GM23248 (cell line): ENCODE measurements at regions not wholly inside any gene's neighbourhood (a gene's known extent, or its start where the extent isn't known, plus 50 kb on each side); places are given as distances from the start of the nearest gene placed in this dataset.

Experiments used
- DNase-seq: peaks from one replicate; pipeline ENCODE4 v3.0.0-alpha.2; 2015
- H2AFZ ChIP-seq: fragments of 200-600 bp; sonication (generic); 2 replicates; pipeline ENCODE4 v1.6.1; 2016; ENCODE audit warnings: antibody characterized with exemption
- H3F3A ChIP-seq: fragments of 200-600 bp; sonication (generic); 2 replicates; pipeline ENCODE4 v1.6.1; 2016; ENCODE audit warnings: mild to moderate bottlenecking, antibody characterized with exemption, mixed run types; ENCODE audit not compliant: insufficient read depth
- H3K27ac ChIP-seq: fragments of 200-600 bp; sonication (generic); 2 replicates; pipeline ENCODE4 v1.5.1; 2016; ENCODE audit warnings: mild to moderate bottlenecking
- H3K27me3 ChIP-seq: fragments of 200-600 bp; sonication (generic); replicated peaks from 2 replicates; pipeline ENCODE4 v1.6.1; 2016; ENCODE audit warnings: mild to moderate bottlenecking; ENCODE audit not compliant: insufficient read depth
- H3K36me3 ChIP-seq: fragments of 200-600 bp; sonication (generic); 2 replicates; pipeline ENCODE4 v1.6.1; 2016; ENCODE audit warnings: low read depth, mild to moderate bottlenecking
- H3K4me1 ChIP-seq: fragments of 200-600 bp; sonication (generic); 2 replicates; pipeline ENCODE4 v1.6.1; 2016; ENCODE audit warnings: mild to moderate bottlenecking; ENCODE audit not compliant: insufficient read depth
- H3K4me2 ChIP-seq: fragments of 200-600 bp; sonication (generic); one replicate; pipeline ENCODE4 v1.6.1; 2016; ENCODE audit warnings: mild to moderate bottlenecking; ENCODE audit not compliant: unreplicated experiment
- H3K4me3 ChIP-seq: fragments of 200-600 bp; sonication (generic); 2 replicates; pipeline ENCODE4 v1.5.1; 2016; ENCODE audit warnings: mild to moderate bottlenecking
- H3K79me2 ChIP-seq: fragments of 200-600 bp; sonication (generic); 2 replicates; pipeline ENCODE4 v1.6.1; 2016; ENCODE audit warnings: mild to moderate bottlenecking; ENCODE audit not compliant: insufficient read depth
- H3K9ac ChIP-seq: fragments of 200-600 bp; sonication (generic); 2 replicates; pipeline ENCODE4 v1.6.1; 2016; ENCODE audit warnings: mild to moderate bottlenecking
- H3K9me2 ChIP-seq: fragments of 200-600 bp; sonication (generic); 2 replicates; pipeline ENCODE4 v1.6.1; 2016; ENCODE audit warnings: mixed run types, mild to moderate bottlenecking, moderate library complexity; ENCODE audit not compliant: insufficient read depth
- H3K9me3 ChIP-seq: fragments of 200-600 bp; sonication (generic); one replicate; pipeline ENCODE4 v1.6.1; 2017; ENCODE audit warnings: low read depth
- H4K20me1 ChIP-seq: fragments of 200-600 bp; sonication (generic); 2 replicates; pipeline ENCODE4 v1.6.0; 2016; ENCODE audit not compliant: insufficient read depth
- EZH2 ChIP-seq: fragments of 200-600 bp; sonication (generic); IDR thresholded peaks from 2 replicates; pipeline ENCODE4 v1.6.1; 2018; ENCODE audit warnings: antibody characterized with exemption, mild to moderate bottlenecking; ENCODE audit not compliant: insufficient read depth, poor library complexity, severe bottlenecking
- EZH2phosphoT487 ChIP-seq: fragments of 200-600 bp; sonication (generic); IDR thresholded peaks from 2 replicates; pipeline ENCODE4 v1.6.1; 2018; ENCODE audit warnings: antibody characterized with exemption, moderate library complexity, mild to moderate bottlenecking, low read depth; ENCODE audit not compliant: insufficient read depth
- WGBS, 2 experiments: methylation state at CpG; one replicate each; pipeline ENCODE4 v1.1.6; 2015 to 2017; ENCODE audit warnings: low lambda C conversion rate in 2 of 2, low coverage in 1 of 2; ENCODE audit errors: missing lambda C conversion rate in 2 of 2; 5-methylcytosine and 5-hydroxymethylcytosine counted together
- in situ Hi-C: fragments of 300-500 bp; cut with MboI; formaldehyde crosslinking; loops from 2 replicates; pipeline ENCODE4 v1.15.0; 2020

- H3K79me2 ChIP-seq, result no peaks in the 10 kb centered on the region
- H3K9me3 ChIP-seq, result no peaks in the 10 kb centered on the region
- no peaks in the 10 kb centered on the region for H3F3A ChIP-seq
- DNase-seq, result no peak
- H3K4me3 ChIP-seq, result no peak overlapping the region
- H3K4me1 ChIP-seq, result peaks cover 3% of the 10 kb centered on the region; the same call in 1 of the 2 replicates
- H3K9me2 ChIP-seq, result no peaks in the 10 kb centered on the region
- 93 to 99% methylated on average over 5 of the region's 5 CpGs for WGBS, 2 experiments
- H3K4me2 ChIP-seq, result no peak overlapping the region
- H3K9ac ChIP-seq, result no peak overlapping the region
- no peak for TF ChIP-seq EZH2phosphoT487
- no peak overlapping the region for H2AFZ ChIP-seq
- H4K20me1 ChIP-seq, result no peaks in the 10 kb centered on the region
- in situ Hi-C loops, result loop anchor here (25.0 kb wide), 2 partner anchors 593 to 793 kb away; partner anchors contain the start of gene PRDM1
- H3K27ac ChIP-seq, result no peak overlapping the region
- no peaks in the 10 kb centered on the region for H3K27me3 ChIP-seq
- H3K36me3 ChIP-seq, result no peaks in the 10 kb centered on the region
Measured at GRCh38 chr6:105494688-105495087, 91.8 kb upstream of the PREP start.

- Histone ChIP-seq H3K4me1 (no peaks in the 10 kb centered on the region), H4K20me1 (no peaks in the 10 kb centered on the region), H2AFZ (no peak overlapping the region), H3K4me2 (no peak overlapping the region), H3K27ac (no peak overlapping the region), H3K36me3 (no peaks in the 10 kb centered on the region), H3F3A (no peaks in the 10 kb centered on the region), H3K4me3 (no peak overlapping the region), H3K9me2 (no peaks in the 10 kb centered on the region), H3K9me3 (no peaks in the 10 kb centered on the region), H3K27me3 (no peaks in the 10 kb centered on the region), H3K79me2 (no peaks in the 10 kb centered on the region), H3K9ac (no peak overlapping the region)
- 76 to 79% methylated on average over 2 of the region's 2 CpGs for WGBS, 2 experiments
- in situ Hi-C loops, result loop anchor here (25.0 kb wide), 2 partner anchors 594 to 794 kb away; partner anchors contain the start of gene PRDM1
- no peak for DNase-seq
- TF ChIP-seq EZH2phosphoT487, result no peak
- no peak for TF ChIP-seq EZH2
Measured at GRCh38 chr6:105493736-105494135, 90.9 kb upstream of the PREP start.

- Histone ChIP-seq H3K27me3 (no peaks in the 10 kb centered on the region), H3K4me3 (no peak overlapping the region), H3K27ac (no peak overlapping the region), H3K9me2 (no peaks in the 10 kb centered on the region), H3K79me2 (no peaks in the 10 kb centered on the region), H3F3A (no peaks in the 10 kb centered on the region), H4K20me1 (no peaks in the 10 kb centered on the region), H3K36me3 (no peaks in the 10 kb centered on the region), H3K9ac (no peak overlapping the region), H3K9me3 (no peaks in the 10 kb centered on the region), H3K4me2 (no peak overlapping the region), H2AFZ (no peak overlapping the region), H3K4me1 (no peaks in the 10 kb centered on the region)
- in situ Hi-C loops, result loop anchor here (25.0 kb wide), 2 partner anchors 594 to 794 kb away; partner anchors contain the start of gene PRDM1
- no peak for DNase-seq
- TF ChIP-seq EZH2 (no peak), EZH2phosphoT487 (no peak)
Measured at GRCh38 chr6:105492706-105493673, 90.1 kb upstream of the PREP start.

GRCh38 chr6:105489216-105489530, 86.3 kb upstream of the PREP start:
- 0 out of 2 replicates have a peak, but pooled peaks cover 4% of the 10 kb centered on the region for H3F3A ChIP-seq
- H3K27me3 ChIP-seq, result no peaks in the 10 kb centered on the region
- H3K36me3 ChIP-seq, result no peaks in the 10 kb centered on the region
- TF ChIP-seq EZH2, result no peak
- no peak for TF ChIP-seq EZH2phosphoT487
- no peaks in the 10 kb centered on the region for H3K9me2 ChIP-seq
- H3K9ac ChIP-seq, result no peak overlapping the region
- in situ Hi-C loops, result loop anchor here (25.0 kb wide), 2 partner anchors 598 to 798 kb away; partner anchors contain the start of gene PRDM1
- H3K27ac ChIP-seq, result no peak overlapping the region
- H2AFZ ChIP-seq, result peak overlapping the region; percentile 38
- no peak for DNase-seq
- H3K4me1 ChIP-seq, result peaks cover 5% of the 10 kb centered on the region; the same call in 1 of the 2 replicates
- H3K4me3 ChIP-seq, result no peak overlapping the region
- H4K20me1 ChIP-seq, result no peaks in the 10 kb centered on the region
- no peaks in the 10 kb centered on the region for H3K9me3 ChIP-seq
- 98 to 100% methylated on average over 2 of the region's 2 CpGs for WGBS, 2 experiments
- H3K4me2 ChIP-seq, result no peak overlapping the region
- H3K79me2 ChIP-seq, result no peaks in the 10 kb centered on the region
